ENCODE measurements at regions not wholly inside any gene's neighbourhood (a gene's known extent, or its start where the extent isn't known, plus 50 kb on each side); places are given as distances from the start of the nearest gene placed in this dataset.

DNA sequence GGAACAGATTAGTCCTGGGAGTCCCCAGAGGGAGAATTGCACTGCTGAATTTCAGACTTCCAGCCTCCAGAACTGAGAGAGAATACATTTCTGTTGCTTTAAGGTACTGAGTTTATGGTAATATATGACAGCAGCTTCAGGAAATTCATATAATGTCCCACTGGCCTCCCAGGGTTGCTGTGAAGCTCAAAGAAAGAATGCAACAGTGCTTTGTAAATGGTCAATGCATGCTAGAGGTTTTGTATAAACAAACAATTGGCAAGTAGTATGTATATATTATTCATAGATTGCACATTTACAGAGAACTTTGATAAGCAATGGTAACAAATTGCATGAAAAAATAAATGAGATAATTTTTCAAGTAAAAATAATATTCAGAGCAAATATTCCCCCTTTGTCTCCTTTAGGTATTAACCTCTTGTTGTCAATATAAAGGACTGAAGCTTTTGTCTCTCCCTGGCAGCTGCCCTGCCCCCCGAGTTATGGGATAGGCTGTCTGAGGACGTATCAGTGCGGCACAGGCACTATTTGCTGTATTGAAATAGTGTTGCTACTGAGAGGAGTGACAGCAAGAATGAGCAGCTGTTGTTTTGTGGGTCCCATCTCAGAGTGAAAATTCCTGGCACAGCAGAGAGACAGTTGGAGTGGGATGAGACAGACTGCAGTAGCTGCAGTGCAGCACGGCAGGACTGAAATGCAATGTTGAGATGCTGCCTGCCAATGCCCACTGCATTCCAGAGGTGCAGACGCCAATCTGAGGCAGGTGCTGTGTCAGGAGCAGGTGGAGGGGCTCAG lies 194.2 kb upstream of the GLRA1 start:
- TF ChIP-seq CTCF (IDR thresholded peaks at IDR 0.05; ENCODE audit: extremely low read depth in 1 of 2, insufficient read depth in 1 of 2, low read depth in 1 of 2, low read length in 2 of 2): no peak
- no peak for TF ChIP-seq POLR2A (IDR thresholded peaks at IDR 0.05; ENCODE audit: low read depth, low read length)
- TF ChIP-seq POLR2AphosphoS5 (IDR thresholded peaks at IDR 0.05; ENCODE audit: insufficient read depth, low read depth, low read length): no peak

Data from endothelial cell of umbilical vein (primary cell).